Natural killer cell (primary cell): ENCODE measurements at regions not wholly inside any gene's neighbourhood (a gene's known extent, or its start where the extent isn't known, plus 50 kb on each side); places are given as distances from the start of the nearest gene placed in this dataset.

Source experiments
- ATAC-seq, 3 donors: fragments of 150-1000 bp in 2 of 3; fragments of 200-7000 bp in 1 of 3; cut with Tn5 transposase; 1 replicate in 1 of 3; 2 replicates in 2 of 3; pipeline ENCODE4 v1.10.0; 2021; ENCODE audit warnings: mild to moderate bottlenecking in 2 of 3, moderate library complexity in 2 of 3
- DNase-seq, 2 donors: peaks; one replicate each; pipeline versions ENCODE4 v3.0.0 to v3.0.0-alpha.2; 2013 to 2021; ENCODE audit warnings: mixed read lengths in 1 of 2
- H3K27ac ChIP-seq: one replicate; pipeline ENCODE4 v1.5.1; 2013; ENCODE audit warnings: mild to moderate bottlenecking, low read length
- H3K27me3 ChIP-seq: one replicate; pipeline ENCODE4 v1.6.1; 2013; ENCODE audit warnings: low read length; ENCODE audit not compliant: control insufficient read depth, insufficient read depth
- H3K36me3 ChIP-seq: one replicate; pipeline ENCODE4 v1.6.1; 2013; ENCODE audit warnings: low read length; ENCODE audit not compliant: control insufficient read depth, insufficient read depth
- H3K4me1 ChIP-seq: one replicate; pipeline ENCODE4 v1.6.1; 2013; ENCODE audit warnings: low read length; ENCODE audit not compliant: control insufficient read depth, insufficient read depth
- H3K4me3 ChIP-seq: one replicate; pipeline ENCODE4 v1.5.1; 2013; ENCODE audit warnings: low read length
- H3K9me3 ChIP-seq: one replicate; pipeline ENCODE4 v1.6.1; 2013; ENCODE audit warnings: low read length; ENCODE audit not compliant: control insufficient read depth, insufficient read depth
- H3K27ac Mint-ChIP-seq, 2 donors: one replicate each; pipeline ENCODE4 v1.8.0; 2022; ENCODE audit warnings: mild to moderate bottlenecking in 2 of 2, mixed read lengths in 2 of 2, moderate library complexity in 1 of 2
- H3K27me3 Mint-ChIP-seq, 2 donors: one replicate each; pipeline ENCODE4 v1.8.0; 2022; ENCODE audit warnings: low read depth in 2 of 2, mixed read lengths in 2 of 2
- H3K36me3 Mint-ChIP-seq: one replicate; pipeline ENCODE4 v1.8.0; 2022; ENCODE audit warnings: mixed read lengths
- H3K4me1 Mint-ChIP-seq, 2 donors: one replicate each; pipeline ENCODE4 v1.8.0; 2022; ENCODE audit warnings: mixed read lengths in 2 of 2
- H3K4me3 Mint-ChIP-seq: one replicate; pipeline ENCODE4 v1.8.0; 2022; ENCODE audit warnings: mild to moderate bottlenecking, moderate library complexity, mixed read lengths
- H3K9me3 Mint-ChIP-seq, 2 donors: one replicate each; pipeline ENCODE4 v1.8.0; 2022; ENCODE audit warnings: mixed read lengths in 2 of 2
- CTCF ChIP-seq: fragments of 200-600 bp; IDR thresholded peaks from one replicate; pipeline ENCODE4 v1.8.0; 2022; ENCODE audit warnings: antibody characterized with exemption
- WGBS: methylation state at CpG from one replicate; pipeline ENCODE4 v1.1.7; 2013; ENCODE audit warnings: missing lambda C conversion rate; ENCODE audit not compliant: insufficient coverage; 5-methylcytosine and 5-hydroxymethylcytosine counted together
- intact Hi-C: fragments of 100-400 bp; cut with micrococcal nuclease; formaldehyde crosslinking; loops from one replicate; pipeline ENCODE4 v1.14.2; 2022

- 100% methylated on average over 1 of the region's 1 CpG for WGBS
- TF ChIP-seq CTCF: no peak
Observed at GRCh38 chr6:101079696-101080270, 198.7 kb upstream of the ASCC3 start.

GRCh38 chr6:101080597-101080996 is 199.5 kb upstream of the ASCC3 start:
- Mint-ChIP-seq H3K27ac (no peak overlapping the region), H3K4me1 (no peaks in the 10 kb centered on the region), H3K36me3 (no peaks in the 10 kb centered on the region), H3K9me3 (peaks cover 6 to 11% of the 10 kb centered on the region in 2 donors), H3K4me3 (no peak overlapping the region), H3K27me3 (no peaks in the 10 kb centered on the region)
- Histone ChIP-seq H3K27ac (no peak overlapping the region), H3K27me3 (no peaks in the 10 kb centered on the region), H3K9me3 (no peaks in the 10 kb centered on the region), H3K4me1 (no peaks in the 10 kb centered on the region), H3K36me3 (no peaks in the 10 kb centered on the region), H3K4me3 (no peak overlapping the region)
- 100% methylated on average over 1 of the region's 2 CpGs for WGBS
- intact Hi-C loops: no loop called here
- DNase-seq: no peak
- TF ChIP-seq CTCF: no peak
- ATAC-seq: no peak

More at GRCh38 chr6:101079696-101080270, 198.7 kb upstream of the ASCC3 start:
- ATAC-seq (no peak), DNase-seq (no peak)
- Mint-ChIP-seq H3K4me3 (no peak overlapping the region), H3K27me3 (no peaks in the 10 kb centered on the region), H3K9me3 (peaks cover 6 to 13% of the 10 kb centered on the region in 2 donors), H3K27ac (no peak overlapping the region), H3K4me1 (no peaks in the 10 kb centered on the region), H3K36me3 (no peaks in the 10 kb centered on the region)
- Histone ChIP-seq H3K27ac (no peak overlapping the region), H3K4me1 (no peaks in the 10 kb centered on the region), H3K4me3 (no peak overlapping the region), H3K36me3 (no peaks in the 10 kb centered on the region), H3K27me3 (no peaks in the 10 kb centered on the region), H3K9me3 (no peaks in the 10 kb centered on the region)
- intact Hi-C loops: no loop called here

DNA sequence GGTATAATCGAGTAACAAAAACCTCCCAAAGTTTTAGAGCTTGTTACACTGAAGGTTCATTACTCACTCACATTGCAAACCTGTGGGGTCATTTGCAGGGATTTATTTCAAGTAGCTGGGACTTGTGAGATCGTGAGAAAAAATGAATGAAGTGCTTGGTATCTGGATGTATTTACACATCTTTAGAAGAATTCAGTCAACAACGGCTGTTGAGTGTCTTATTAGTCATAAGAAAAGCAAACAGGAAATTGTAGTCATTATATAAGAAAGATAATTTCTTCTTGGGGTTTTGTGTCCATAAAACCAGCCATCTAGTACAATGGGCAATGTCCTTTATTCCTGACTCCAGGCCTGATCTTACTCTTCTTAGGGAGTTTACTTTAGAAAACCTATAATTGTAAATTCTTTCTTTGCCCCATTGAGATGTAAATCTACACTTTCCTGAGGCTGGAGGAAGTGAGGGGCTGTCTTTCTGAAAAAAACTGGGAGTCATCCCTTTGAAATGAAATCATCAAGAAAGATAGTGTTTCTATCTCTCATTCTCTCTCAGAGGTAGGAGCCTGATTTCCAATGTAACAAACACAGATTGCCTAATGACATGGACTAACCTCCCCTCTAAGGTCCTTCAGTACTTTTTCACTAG is 202.5 kb upstream of the ASCC3 start:
- no peak overlapping the region for H3K4me3 Mint-ChIP-seq
- no peak overlapping the region for H3K4me3 ChIP-seq
- peaks cover 8% of the 10 kb centered on the region for H3K36me3 Mint-ChIP-seq
- no peak for ATAC-seq
- H3K36me3 ChIP-seq: no peaks in the 10 kb centered on the region
- intact Hi-C loops: no loop called here
- no peaks in the 10 kb centered on the region for H3K4me1 ChIP-seq
- H3K9me3 ChIP-seq: no peaks in the 10 kb centered on the region
- no peak for DNase-seq
- H3K27ac Mint-ChIP-seq: no peak overlapping the region
- H3K27me3 Mint-ChIP-seq: no peaks in the 10 kb centered on the region
- H3K9me3 Mint-ChIP-seq: peaks cover 8 to 9% of the 10 kb centered on the region in 2 donors
- no peaks in the 10 kb centered on the region for H3K27me3 ChIP-seq
- no peak for TF ChIP-seq CTCF
- WGBS: 62% methylated on average over 3 of the region's 3 CpGs
- H3K4me1 Mint-ChIP-seq: no peaks in the 10 kb centered on the region
- H3K27ac ChIP-seq: no peak overlapping the region

- Histone ChIP-seq H3K27ac (no peak overlapping the region), H3K27me3 (no peaks in the 10 kb centered on the region), H3K36me3 (no peaks in the 10 kb centered on the region), H3K4me1 (no peaks in the 10 kb centered on the region), H3K9me3 (no peaks in the 10 kb centered on the region), H3K4me3 (no peak overlapping the region)
- Mint-ChIP-seq H3K27ac (no peak overlapping the region), H3K36me3 (peaks cover 8% of the 10 kb centered on the region), H3K9me3 (peaks cover 13 to 14% of the 10 kb centered on the region in 2 donors), H3K4me1 (no peaks in the 10 kb centered on the region), H3K27me3 (no peaks in the 10 kb centered on the region), H3K4me3 (no peak overlapping the region)
- intact Hi-C loops: no loop called here
- DNase-seq (no peak), ATAC-seq (no peak)
- no peak for TF ChIP-seq CTCF
- WGBS: 0% methylated on average over 1 of the region's 3 CpGs
Observed at GRCh38 chr6:101085327-101085726, 204.2 kb upstream of the ASCC3 start.
